SK-N-SH treated with all-trans-retinoic acid at 6 μM for 48 hours (cell line): ENCODE measurements at regions not wholly inside any gene's neighbourhood (a gene's known extent, or its start where the extent isn't known, plus 50 kb on each side); places are given as distances from the start of the nearest gene placed in this dataset.

ENCODE experiments used
- ATAC-seq: fragments of 200-7000 bp; cut with Tn5 transposase; 3 replicates; pipeline ENCODE4 v1.9.1; 2020; ENCODE audit warnings: mild to moderate bottlenecking, moderate library complexity
- BACH2 ChIP-seq: fragments of 250-450 bp; sonication (Bioruptor Pico); IDR thresholded peaks from 2 replicates; pipeline ENCODE4 v1.9.0; 2021; ENCODE audit warnings: mild to moderate bottlenecking, borderline replicate concordance
- CSDC2 ChIP-seq: fragments of 250-450 bp; sonication (Bioruptor Pico); IDR thresholded peaks from 2 replicates; pipeline ENCODE4 v1.5.0; 2020; ENCODE audit warnings: mild to moderate bottlenecking, moderate library complexity
- ESRRG ChIP-seq: fragments of 250-450 bp; sonication (Bioruptor Pico); IDR thresholded peaks from 2 replicates; pipeline ENCODE4 v1.6.1; 2021; ENCODE audit warnings: mild to moderate bottlenecking
- GLIS3 ChIP-seq: fragments of 250-450 bp; sonication (Bioruptor Pico); IDR thresholded peaks from 2 replicates; pipeline ENCODE4 v1.5.0; 2020; ENCODE audit warnings: mild to moderate bottlenecking, moderate library complexity
- ISL1 ChIP-seq: fragments of 250-450 bp; sonication (Bioruptor Pico); IDR thresholded peaks from 2 replicates; pipeline ENCODE4 v2.1.2; 2022; ENCODE audit warnings: mild to moderate bottlenecking, moderate library complexity
- OSR1 ChIP-seq: fragments of 250-450 bp; sonication (Bioruptor Pico); IDR thresholded peaks from 2 replicates; pipeline ENCODE4 v1.8.0; 2022; ENCODE audit warnings: moderate library complexity, mild to moderate bottlenecking, inconsistent platforms
- PATZ1 ChIP-seq: fragments of 250-450 bp; sonication (Bioruptor Pico); IDR thresholded peaks from 2 replicates; pipeline ENCODE4 v1.8.0; 2020; ENCODE audit warnings: mild to moderate bottlenecking, moderate library complexity, borderline replicate concordance
- PPARA ChIP-seq: fragments of 250-450 bp; sonication (Bioruptor Pico); IDR thresholded peaks from 2 replicates; pipeline ENCODE4 v1.5.0; 2020; ENCODE audit warnings: mild to moderate bottlenecking, borderline replicate concordance
- RARB ChIP-seq: fragments of 250-450 bp; sonication (Bioruptor Pico); IDR thresholded peaks from 2 replicates; pipeline ENCODE4 v1.8.0; 2021; ENCODE audit warnings: mild to moderate bottlenecking, moderate library complexity
- SNAI2 ChIP-seq: fragments of 250-450 bp; sonication (Bioruptor Pico); IDR thresholded peaks from 2 replicates; pipeline ENCODE4 v1.5.0; 2020; ENCODE audit warnings: mild to moderate bottlenecking, moderate library complexity
- TCF4 ChIP-seq: fragments of 250-450 bp; sonication (Bioruptor Pico); IDR thresholded peaks from 2 replicates; pipeline ENCODE4 v1.8.0; 2021; ENCODE audit warnings: mild to moderate bottlenecking, moderate library complexity, borderline replicate concordance
- TOX ChIP-seq: fragments of 250-450 bp; sonication (Bioruptor Pico); IDR thresholded peaks from 2 replicates; pipeline ENCODE4 v1.8.0; 2021; ENCODE audit warnings: mild to moderate bottlenecking, moderate library complexity, borderline replicate concordance
- TSHZ2 ChIP-seq: fragments of 250-450 bp; sonication (Bioruptor Pico); IDR thresholded peaks from 2 replicates; pipeline ENCODE4 v1.5.0; 2020; ENCODE audit warnings: mild to moderate bottlenecking, moderate library complexity
- ZC3H10 ChIP-seq: fragments of 250-450 bp; sonication (Bioruptor Pico); IDR thresholded peaks from 2 replicates; pipeline ENCODE4 v1.5.1; 2021; ENCODE audit warnings: mild to moderate bottlenecking, moderate library complexity
- ZFP3 ChIP-seq: fragments of 250-450 bp; sonication (Bioruptor Pico); IDR thresholded peaks from 2 replicates; pipeline ENCODE4 v1.5.0; 2020; ENCODE audit warnings: mild to moderate bottlenecking, moderate library complexity
- ZFP30 ChIP-seq: fragments of 450-650 bp; formaldehyde crosslinking; IDR thresholded peaks from 2 replicates; pipeline ENCODE4 v1.5.0; 2022; ENCODE audit warnings: mild to moderate bottlenecking, moderate library complexity
- ZNF565 ChIP-seq: fragments of 450-650 bp; formaldehyde crosslinking; conservative IDR thresholded peaks from 2 replicates; pipeline ENCODE4 v1.5.0; 2020; ENCODE audit warnings: low read depth, mild to moderate bottlenecking, moderate library complexity
- ZNF70 ChIP-seq: fragments of 450-650 bp; formaldehyde crosslinking; IDR thresholded peaks from 2 replicates; pipeline ENCODE4 v1.5.0; 2020; ENCODE audit warnings: mild to moderate bottlenecking, moderate library complexity
- ZNF8 ChIP-seq: fragments of 450-650 bp; formaldehyde crosslinking; IDR thresholded peaks from 2 replicates; pipeline ENCODE4 v1.5.0; 2020; ENCODE audit warnings: mild to moderate bottlenecking, moderate library complexity
- TF ChIP-seq, protein P1 (sequence below): fragments of 250-450 bp; sonication (Bioruptor Pico); IDR thresholded peaks from 2 replicates; pipeline ENCODE4 v1.5.1; 2020; ENCODE audit warnings: low read depth, mild to moderate bottlenecking, moderate library complexity
- TF ChIP-seq, protein P2 (sequence below): fragments of 250-450 bp; sonication (Bioruptor Pico); IDR thresholded peaks from 2 replicates; pipeline ENCODE4 v1.8.0; 2021; ENCODE audit warnings: low read depth, mild to moderate bottlenecking, moderate library complexity, borderline replicate concordance
- TF ChIP-seq, protein P3 (sequence below): fragments of 250-450 bp; sonication (Bioruptor Pico); IDR thresholded peaks from 2 replicates; pipeline ENCODE4 v1.5.1; 2021; ENCODE audit warnings: mild to moderate bottlenecking, moderate library complexity

GRCh38 chr7:26013551-26014083 lies 138.4 kb upstream of the NFE2L3 start:
- ATAC-seq = no peak
- TF ChIP-seq TCF4 (CRISPR knock-in tag) (no peak), BACH2 (no peak), ZFP3 (no peak), ZNF8 (CRISPR knock-in tag) (no peak), ISL1 (no peak), TOX (CRISPR knock-in tag) (no peak), CSDC2 (no peak), ZC3H10 (CRISPR knock-in tag) (no peak), ZNF70 (CRISPR knock-in tag) (no peak), OSR1 (CRISPR knock-in tag) (no peak), ZFP30 (CRISPR knock-in tag) (no peak), ZNF565 (CRISPR knock-in tag) (no peak)
- TF ChIP-seq, protein P1, sequence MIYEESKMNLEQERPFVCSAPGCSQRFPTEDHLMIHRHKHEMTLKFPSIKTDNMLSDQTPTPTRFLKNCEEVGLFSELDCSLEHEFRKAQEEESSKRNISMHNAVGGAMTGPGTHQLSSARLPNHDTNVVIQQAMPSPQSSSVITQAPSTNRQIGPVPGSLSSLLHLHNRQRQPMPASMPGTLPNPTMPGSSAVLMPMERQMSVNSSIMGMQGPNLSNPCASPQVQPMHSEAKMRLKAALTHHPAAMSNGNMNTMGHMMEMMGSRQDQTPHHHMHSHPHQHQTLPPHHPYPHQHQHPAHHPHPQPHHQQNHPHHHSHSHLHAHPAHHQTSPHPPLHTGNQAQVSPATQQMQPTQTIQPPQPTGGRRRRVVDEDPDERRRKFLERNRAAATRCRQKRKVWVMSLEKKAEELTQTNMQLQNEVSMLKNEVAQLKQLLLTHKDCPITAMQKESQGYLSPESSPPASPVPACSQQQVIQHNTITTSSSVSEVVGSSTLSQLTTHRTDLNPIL (CRISPR knock-in tag) = no peak
- TF ChIP-seq, all 23 proteins: peak for 0

DNA sequence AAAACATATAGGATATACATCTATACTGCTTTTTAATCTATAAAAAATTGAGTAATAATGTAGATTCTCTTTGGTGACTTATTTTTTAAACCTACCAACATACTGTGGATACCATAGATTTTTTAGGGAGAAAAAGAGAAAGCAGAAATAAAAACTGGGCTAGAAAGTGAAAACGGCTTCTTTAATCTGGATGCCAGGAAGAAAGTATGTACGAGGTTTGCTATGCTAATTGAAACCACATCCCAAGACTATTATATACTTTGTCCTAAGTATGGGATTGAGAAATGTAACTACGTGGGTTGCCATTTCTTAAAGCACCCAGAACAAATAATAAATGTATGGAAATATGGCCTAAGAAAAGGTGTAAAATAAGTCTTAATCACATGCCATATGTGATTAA lies 129.0 kb upstream of the NFE2L3 start:
- TF ChIP-seq TSHZ2 (CRISPR knock-in tag) (no peak), TCF4 (CRISPR knock-in tag) (no peak), ZFP30 (CRISPR knock-in tag) (no peak), ZNF70 (CRISPR knock-in tag) (no peak), GLIS3 (CRISPR knock-in tag) (no peak), ISL1 (no peak), ZC3H10 (CRISPR knock-in tag) (no peak), TOX (CRISPR knock-in tag) (no peak), PPARA (CRISPR knock-in tag) (no peak), CSDC2 (no peak), ZFP3 (no peak), ESRRG (no peak), PATZ1 (no peak)
- TF ChIP-seq, protein P1 (CRISPR knock-in tag) = no peak
- TF ChIP-seq, protein P2, sequence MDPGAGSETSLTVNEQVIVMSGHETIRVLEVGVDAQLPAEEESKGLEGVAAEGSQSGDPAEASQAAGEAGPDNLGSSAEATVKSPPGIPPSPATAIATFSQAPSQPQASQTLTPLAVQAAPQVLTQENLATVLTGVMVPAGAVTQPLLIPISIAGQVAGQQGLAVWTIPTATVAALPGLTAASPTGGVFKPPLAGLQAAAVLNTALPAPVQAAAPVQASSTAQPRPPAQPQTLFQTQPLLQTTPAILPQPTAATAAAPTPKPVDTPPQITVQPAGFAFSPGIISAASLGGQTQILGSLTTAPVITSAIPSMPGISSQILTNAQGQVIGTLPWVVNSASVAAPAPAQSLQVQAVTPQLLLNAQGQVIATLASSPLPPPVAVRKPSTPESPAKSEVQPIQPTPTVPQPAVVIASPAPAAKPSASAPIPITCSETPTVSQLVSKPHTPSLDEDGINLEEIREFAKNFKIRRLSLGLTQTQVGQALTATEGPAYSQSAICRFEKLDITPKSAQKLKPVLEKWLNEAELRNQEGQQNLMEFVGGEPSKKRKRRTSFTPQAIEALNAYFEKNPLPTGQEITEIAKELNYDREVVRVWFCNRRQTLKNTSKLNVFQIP = no peak
- TF ChIP-seq, all 23 proteins: peak for 0
- ATAC-seq = no peak

DNA sequence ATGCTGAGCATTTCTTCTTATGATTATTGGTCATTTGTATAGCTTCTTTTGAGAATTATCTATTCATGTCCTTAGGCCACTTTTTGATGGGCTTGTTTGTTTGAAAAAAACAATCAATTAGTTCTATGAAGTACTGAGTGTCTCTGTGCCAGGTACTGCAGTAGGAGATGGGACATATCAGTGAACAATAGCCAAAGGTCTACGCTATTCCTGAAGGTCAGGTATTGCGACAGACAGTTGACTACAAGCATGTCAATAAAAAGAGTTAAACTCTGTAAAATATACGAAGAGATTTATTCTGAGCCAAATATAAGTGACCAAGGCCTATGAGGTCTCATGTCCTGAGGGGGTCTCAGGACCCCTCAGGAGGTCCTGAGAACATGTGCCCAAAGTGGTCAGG lies 122.1 kb upstream of the NFE2L3 start:
- ATAC-seq = no peak
- TF ChIP-seq PPARA (CRISPR knock-in tag) (no peak), RARB (CRISPR knock-in tag) (no peak), TOX (CRISPR knock-in tag) (no peak), ESRRG (no peak), PATZ1 (no peak), ISL1 (no peak), ZFP3 (no peak), ZFP30 (CRISPR knock-in tag) (no peak), TSHZ2 (CRISPR knock-in tag) (no peak), SNAI2 (CRISPR knock-in tag) (no peak), ZNF565 (CRISPR knock-in tag) (no peak), GLIS3 (CRISPR knock-in tag) (no peak)
- TF ChIP-seq, protein P3, sequence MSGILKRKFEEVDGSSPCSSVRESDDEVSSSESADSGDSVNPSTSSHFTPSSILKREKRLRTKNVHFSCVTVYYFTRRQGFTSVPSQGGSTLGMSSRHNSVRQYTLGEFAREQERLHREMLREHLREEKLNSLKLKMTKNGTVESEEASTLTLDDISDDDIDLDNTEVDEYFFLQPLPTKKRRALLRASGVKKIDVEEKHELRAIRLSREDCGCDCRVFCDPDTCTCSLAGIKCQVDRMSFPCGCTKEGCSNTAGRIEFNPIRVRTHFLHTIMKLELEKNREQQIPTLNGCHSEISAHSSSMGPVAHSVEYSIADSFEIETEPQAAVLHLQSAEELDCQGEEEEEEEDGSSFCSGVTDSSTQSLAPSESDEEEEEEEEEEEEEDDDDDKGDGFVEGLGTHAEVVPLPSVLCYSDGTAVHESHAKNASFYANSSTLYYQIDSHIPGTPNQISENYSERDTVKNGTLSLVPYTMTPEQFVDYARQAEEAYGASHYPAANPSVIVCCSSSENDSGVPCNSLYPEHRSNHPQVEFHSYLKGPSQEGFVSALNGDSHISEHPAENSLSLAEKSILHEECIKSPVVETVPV (CRISPR knock-in tag) = no peak
